ENCODE measurements at regions not wholly inside any gene's neighbourhood (a gene's known extent, or its start where the extent isn't known, plus 50 kb on each side); places are given as distances from the start of the nearest gene placed in this dataset.

- TF ChIP-seq KDM1A (IDR thresholded peaks at IDR 0.05; ENCODE audit: borderline replicate concordance, low read length) (no peak), SAP30 (IDR thresholded peaks at IDR 0.05; ENCODE audit: insufficient read depth, insufficient replicate concordance, low read length) (no peak), SP4 (IDR thresholded peaks at IDR 0.05; ENCODE audit: low read length) (no peak), BRCA1 (IDR thresholded peaks at IDR 0.05; ENCODE audit: low read depth, low read length) (no peak)
Observed at GRCh38 chr6:104575536-104575935, 284.2 kb downstream of the HACE1 start (continued).

Data from H1 (cell line).